DND-41 (cell line): ENCODE measurements at regions not wholly inside any gene's neighbourhood (a gene's known extent, or its start where the extent isn't known, plus 50 kb on each side); places are given as distances from the start of the nearest gene placed in this dataset.

Experiments used
- EZH2 ChIP-seq: IDR thresholded peaks from 3 replicates; pipeline ENCODE4 v1.6.1; 2012; ENCODE audit warnings: borderline replicate concordance, low read depth, mild to moderate bottlenecking, moderate library complexity, low read length, inconsistent platforms; ENCODE audit not compliant: severe bottlenecking
- TF ChIP-seq, protein P1 (sequence below): IDR thresholded peaks from 2 replicates; pipeline ENCODE4 v1.5.1; 2012; ENCODE audit warnings: borderline replicate concordance, low read length, moderate library complexity, mild to moderate bottlenecking; ENCODE audit not compliant: poor library complexity, severe bottlenecking; ENCODE audit errors: extremely low read depth

DNA sequence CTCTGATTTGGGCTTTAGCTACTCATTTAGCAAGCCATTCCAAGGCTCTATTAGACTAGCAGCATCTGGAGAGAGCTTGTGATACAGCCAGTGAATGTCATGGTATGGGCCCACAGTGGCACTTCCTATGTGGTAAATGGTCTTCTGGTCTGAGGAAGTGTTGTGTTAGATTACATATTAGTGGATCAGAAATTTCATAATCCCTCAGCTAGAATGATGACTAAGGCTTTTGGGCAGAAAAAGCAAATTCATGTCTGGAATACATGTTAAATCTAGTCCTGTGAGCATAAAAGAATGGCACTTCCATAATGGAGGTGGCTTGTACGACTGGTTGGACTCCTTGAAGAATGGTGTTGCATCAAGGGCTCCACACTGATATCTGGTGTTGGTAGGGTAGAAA is 436.8 kb upstream of the CWC22 start:
- TF ChIP-seq, protein P1, sequence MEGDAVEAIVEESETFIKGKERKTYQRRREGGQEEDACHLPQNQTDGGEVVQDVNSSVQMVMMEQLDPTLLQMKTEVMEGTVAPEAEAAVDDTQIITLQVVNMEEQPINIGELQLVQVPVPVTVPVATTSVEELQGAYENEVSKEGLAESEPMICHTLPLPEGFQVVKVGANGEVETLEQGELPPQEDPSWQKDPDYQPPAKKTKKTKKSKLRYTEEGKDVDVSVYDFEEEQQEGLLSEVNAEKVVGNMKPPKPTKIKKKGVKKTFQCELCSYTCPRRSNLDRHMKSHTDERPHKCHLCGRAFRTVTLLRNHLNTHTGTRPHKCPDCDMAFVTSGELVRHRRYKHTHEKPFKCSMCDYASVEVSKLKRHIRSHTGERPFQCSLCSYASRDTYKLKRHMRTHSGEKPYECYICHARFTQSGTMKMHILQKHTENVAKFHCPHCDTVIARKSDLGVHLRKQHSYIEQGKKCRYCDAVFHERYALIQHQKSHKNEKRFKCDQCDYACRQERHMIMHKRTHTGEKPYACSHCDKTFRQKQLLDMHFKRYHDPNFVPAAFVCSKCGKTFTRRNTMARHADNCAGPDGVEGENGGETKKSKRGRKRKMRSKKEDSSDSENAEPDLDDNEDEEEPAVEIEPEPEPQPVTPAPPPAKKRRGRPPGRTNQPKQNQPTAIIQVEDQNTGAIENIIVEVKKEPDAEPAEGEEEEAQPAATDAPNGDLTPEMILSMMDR = no peak
- TF ChIP-seq EZH2 = no peak
